ENCODE measurements at regions not wholly inside any gene's neighbourhood (a gene's known extent, or its start where the extent isn't known, plus 50 kb on each side); places are given as distances from the start of the nearest gene placed in this dataset.

- Mint-ChIP-seq H3K4me3 (no peak overlapping the region), H3K36me3 (no peaks in the 10 kb centered on the region), H3K4me1 (peaks cover 8% of the 10 kb centered on the region), H3K27me3 (ENCODE audit: low read depth) (peaks cover 52% of the 10 kb centered on the region), H3K9me3 (no peaks in the 10 kb centered on the region), H3K27ac (no peak overlapping the region)
- no peak for TF ChIP-seq CTCF (IDR thresholded peaks at IDR 0.05; ENCODE audit: unreplicated experiment)
- DNase-seq (ENCODE audit: low spot score in 2 of 2, unreplicated experiment in 2 of 2): no peak
These were observed 435.7 kb upstream of the CADM1 start for GRCh38 chr11:115939731-115940421.

- no peak for TF ChIP-seq CTCF (IDR thresholded peaks at IDR 0.05; ENCODE audit: unreplicated experiment)
- DNase-seq (ENCODE audit: low spot score in 2 of 2, unreplicated experiment in 2 of 2): no peak
- Mint-ChIP-seq H3K27me3 (ENCODE audit: low read depth) (peaks cover 55% of the 10 kb centered on the region), H3K9me3 (no peaks in the 10 kb centered on the region), H3K36me3 (no peaks in the 10 kb centered on the region), H3K4me3 (no peak overlapping the region), H3K4me1 (peaks cover 3% of the 10 kb centered on the region), H3K27ac (no peak overlapping the region)
These were observed 435.0 kb upstream of the CADM1 start for GRCh38 chr11:115939104-115939730.

GRCh38 chr11:115933564-115933963 lies 429.3 kb upstream of the CADM1 start:
- Mint-ChIP-seq H3K27ac (no peak overlapping the region), H3K4me1 (no peaks in the 10 kb centered on the region), H3K9me3 (no peaks in the 10 kb centered on the region), H3K4me3 (no peak overlapping the region), H3K36me3 (no peaks in the 10 kb centered on the region), H3K27me3 (ENCODE audit: low read depth) (peaks cover 37% of the 10 kb centered on the region)
- TF ChIP-seq CTCF (IDR thresholded peaks at IDR 0.05; ENCODE audit: unreplicated experiment): no peak
- no peak for DNase-seq (ENCODE audit: low spot score in 2 of 2, unreplicated experiment in 2 of 2)

- Mint-ChIP-seq H3K27ac (no peak overlapping the region), H3K9me3 (no peaks in the 10 kb centered on the region), H3K4me1 (no peaks in the 10 kb centered on the region), H3K27me3 (ENCODE audit: low read depth) (peaks cover 29% of the 10 kb centered on the region), H3K36me3 (no peaks in the 10 kb centered on the region), H3K4me3 (no peak overlapping the region)
- DNase-seq (ENCODE audit: low spot score in 2 of 2, unreplicated experiment in 2 of 2): no peak
- TF ChIP-seq CTCF (IDR thresholded peaks at IDR 0.05; ENCODE audit: unreplicated experiment): no peak
These were observed 427.4 kb upstream of the CADM1 start for GRCh38 chr11:115931548-115932083.

GRCh38 chr11:115930886-115931547 lies 426.8 kb upstream of the CADM1 start:
- Mint-ChIP-seq H3K27me3 (ENCODE audit: low read depth) (peaks cover 23% of the 10 kb centered on the region), H3K4me3 (no peak overlapping the region), H3K4me1 (no peaks in the 10 kb centered on the region), H3K9me3 (no peaks in the 10 kb centered on the region), H3K27ac (no peak overlapping the region), H3K36me3 (no peaks in the 10 kb centered on the region)
- DNase-seq (ENCODE audit: low spot score in 2 of 2, unreplicated experiment in 2 of 2): no peak
- no peak for TF ChIP-seq CTCF (IDR thresholded peaks at IDR 0.05; ENCODE audit: unreplicated experiment)

Data from mesothelial cell of epicardium (in vitro differentiated cells).